SU-DHL-6 (cell line): ENCODE measurements at regions not wholly inside any gene's neighbourhood (a gene's known extent, or its start where the extent isn't known, plus 50 kb on each side); places are given as distances from the start of the nearest gene placed in this dataset.

ENCODE experiments used
- H2AFZ ChIP-seq: fragments of 200-600 bp; sonication (generic); 2 replicates; pipeline ENCODE4 v1.6.1; 2014; ENCODE audit warnings: low read depth, mild to moderate bottlenecking, moderate library complexity, mixed read lengths, antibody characterized with exemption, low read length; ENCODE audit not compliant: severe bottlenecking
- H3F3A ChIP-seq: fragments of 200-600 bp; shearing (Covaris generic); 2 replicates; pipeline ENCODE4 v1.6.0; 2016; ENCODE audit warnings: antibody characterized with exemption, mild to moderate bottlenecking; ENCODE audit not compliant: insufficient read depth
- H3K27ac ChIP-seq: fragments of 200-600 bp; sonication (generic); 2 replicates; pipeline ENCODE4 v1.5.1; 2016; ENCODE audit warnings: low read depth, mild to moderate bottlenecking, low read length, moderate library complexity, mixed read lengths
- H3K27me3 ChIP-seq: fragments of 200-600 bp; sonication (generic), shearing (Covaris generic); 2 replicates; pipeline ENCODE4 v1.6.0; 2014; ENCODE audit warnings: mild to moderate bottlenecking, low read length
- H3K36me3 ChIP-seq: fragments of 200-600 bp; sonication (generic); 2 replicates; pipeline ENCODE4 v1.6.1; 2014; ENCODE audit warnings: mild to moderate bottlenecking, low read length, mixed read lengths
- H3K4me2 ChIP-seq: fragments of 300-600, 200-600 bp; shearing (Covaris generic), sonication (generic); 2 replicates; pipeline ENCODE4 v1.6.0; 2014; ENCODE audit warnings: low read length, low read depth, mild to moderate bottlenecking; ENCODE audit not compliant: poor library complexity, severe bottlenecking
- H3K4me3 ChIP-seq: fragments of 200-600 bp; sonication (generic); 2 replicates; pipeline ENCODE4 v1.5.1; 2014; ENCODE audit warnings: antibody characterized with exemption, low read length, mild to moderate bottlenecking, mixed read lengths; ENCODE audit not compliant: insufficient read depth, poor library complexity, severe bottlenecking
- H3K79me2 ChIP-seq: fragments of 200-600 bp; sonication (generic); 2 replicates; pipeline ENCODE4 v1.6.1; 2014; ENCODE audit warnings: mild to moderate bottlenecking, low read length, moderate library complexity; ENCODE audit not compliant: insufficient read depth
- H3K9ac ChIP-seq: fragments of 200-600 bp; sonication (generic); 2 replicates; pipeline ENCODE4 v1.7.0; 2014; ENCODE audit warnings: mild to moderate bottlenecking, low read length
- H3K9me2 ChIP-seq: fragments of 200-600 bp; sonication (generic); replicated peaks from 2 replicates; pipeline ENCODE4 v1.6.1; 2014; ENCODE audit warnings: low read length; ENCODE audit not compliant: insufficient read depth
- H3K9me3 ChIP-seq: fragments of 200-600 bp; sonication (generic); 2 replicates; pipeline ENCODE4 v1.6.1; 2014; ENCODE audit warnings: low read length, mixed read lengths; ENCODE audit not compliant: insufficient read depth
- H4K20me1 ChIP-seq: fragments of 200-600 bp; sonication (generic); 2 replicates; pipeline ENCODE4 v1.6.1; 2014; ENCODE audit warnings: low read depth, mild to moderate bottlenecking, antibody characterized with exemption, low read length, moderate library complexity, mixed read lengths
- CTCF ChIP-seq: fragments of 200-600 bp; sonication (generic); IDR thresholded peaks from one replicate; pipeline ENCODE4 v1.5.1; 2017; ENCODE audit warnings: antibody characterized with exemption, mild to moderate bottlenecking, low read length, moderate library complexity; ENCODE audit not compliant: insufficient read depth, poor library complexity, severe bottlenecking
- EZH2phosphoT487 ChIP-seq: fragments of 200-600 bp; sonication (generic), shearing (Covaris generic); conservative IDR thresholded peaks from 2 replicates; pipeline ENCODE4 v1.6.1; 2018; ENCODE audit warnings: mild to moderate bottlenecking, antibody characterized with exemption, low read length, moderate library complexity, mixed read lengths

DNA sequence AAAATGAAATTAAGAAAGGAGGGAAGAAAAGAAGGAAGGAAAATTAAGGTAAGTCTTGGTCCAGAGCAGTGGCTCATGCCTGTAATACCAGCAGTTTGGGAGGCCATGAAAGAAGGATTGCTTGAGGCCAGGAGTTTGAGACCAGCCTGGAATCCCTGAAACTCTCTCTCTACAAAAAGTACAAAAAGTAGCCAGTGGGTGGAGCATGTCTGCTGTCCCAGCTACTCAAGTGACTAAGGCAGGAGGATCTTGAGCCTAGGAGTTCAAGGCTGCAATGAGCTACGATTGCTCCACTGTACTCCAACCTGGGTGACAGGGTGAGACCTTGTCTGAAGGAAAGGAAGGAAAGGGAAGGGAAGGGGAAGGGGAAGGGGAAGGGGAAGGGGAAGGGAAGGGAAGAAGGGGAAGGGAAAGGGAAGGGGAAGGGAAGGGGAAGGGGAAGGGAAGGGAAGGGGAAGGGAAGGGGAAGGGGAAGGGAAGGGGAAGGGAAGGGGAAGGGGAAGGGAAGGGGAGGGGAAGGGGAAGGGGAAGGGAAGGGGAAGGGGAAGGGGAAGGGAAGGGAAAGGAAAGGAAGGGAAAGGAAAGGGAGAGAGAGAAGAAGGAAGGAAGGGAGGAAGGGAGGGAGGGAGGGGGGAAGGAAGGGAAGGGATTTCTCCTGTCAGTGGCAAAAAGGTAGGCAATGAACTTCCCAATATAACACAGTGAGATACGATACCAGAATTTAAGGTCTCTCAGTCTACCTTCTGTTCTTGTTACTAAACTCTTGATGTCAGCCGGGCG lies 412.8 kb downstream of the CMPK2 start:
- Histone ChIP-seq H3K4me3 (no peak overlapping the region), H3F3A (no peaks in the 10 kb centered on the region), H4K20me1 (no peaks in the 10 kb centered on the region), H3K9ac (no peak overlapping the region), H3K9me3 (no peaks in the 10 kb centered on the region), H3K27ac (no peak overlapping the region), H3K27me3 (no peaks in the 10 kb centered on the region), H3K9me2 (no peaks in the 10 kb centered on the region), H3K4me2 (no peak overlapping the region), H3K79me2 (no peaks in the 10 kb centered on the region), H2AFZ (no peak overlapping the region), H3K36me3 (no peaks in the 10 kb centered on the region)
- TF ChIP-seq EZH2phosphoT487 (no peak), CTCF (no peak)

- TF ChIP-seq EZH2phosphoT487 (no peak), CTCF (no peak)
- Histone ChIP-seq H3K79me2 (no peaks in the 10 kb centered on the region), H3K4me2 (no peak overlapping the region), H3K27ac (no peak overlapping the region), H4K20me1 (no peaks in the 10 kb centered on the region), H3F3A (no peaks in the 10 kb centered on the region), H3K4me3 (no peak overlapping the region), H3K9me3 (no peaks in the 10 kb centered on the region), H3K27me3 (no peaks in the 10 kb centered on the region), H2AFZ (no peak overlapping the region), H3K36me3 (no peaks in the 10 kb centered on the region), H3K9ac (no peak overlapping the region), H3K9me2 (no peaks in the 10 kb centered on the region)
Measured at GRCh38 chr2:6454286-6454990, 411.3 kb downstream of the CMPK2 start.

DNA sequence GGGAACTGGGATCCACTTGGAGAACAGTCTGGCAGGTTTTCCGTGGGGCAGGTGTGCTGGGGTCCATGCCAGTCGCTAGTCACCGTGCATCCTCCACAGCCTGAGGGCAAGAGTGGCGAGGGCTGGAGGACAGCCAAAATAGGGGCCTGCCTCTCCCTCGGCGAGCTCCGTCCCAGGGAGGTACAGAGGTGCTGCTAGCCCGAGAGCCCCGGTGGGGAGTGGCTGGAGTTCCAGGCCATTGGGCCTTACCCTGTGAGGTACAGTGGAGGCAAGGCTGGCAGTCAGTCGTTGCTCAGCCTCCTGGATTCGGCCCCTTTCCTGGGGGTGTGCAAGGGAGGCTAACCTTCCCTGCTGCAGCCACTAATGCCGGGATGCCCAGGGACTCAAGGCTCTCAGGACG lies 406.6 kb downstream of the CMPK2 start:
- no peaks in the 10 kb centered on the region for H3K9me2 ChIP-seq
- no peak overlapping the region for H3K4me3 ChIP-seq
- no peaks in the 10 kb centered on the region for H3K9me3 ChIP-seq
- no peaks in the 10 kb centered on the region for H3K36me3 ChIP-seq
- H3F3A ChIP-seq = no peaks in the 10 kb centered on the region
- H3K79me2 ChIP-seq = no peaks in the 10 kb centered on the region
- H2AFZ ChIP-seq = no peak overlapping the region
- no peak overlapping the region for H3K4me2 ChIP-seq
- H3K27ac ChIP-seq = no peak overlapping the region
- H3K9ac ChIP-seq = no peak overlapping the region
- no peak for TF ChIP-seq CTCF
- TF ChIP-seq EZH2phosphoT487 = no peak
- no peaks in the 10 kb centered on the region for H3K27me3 ChIP-seq
- H4K20me1 ChIP-seq = no peaks in the 10 kb centered on the region
